ENCODE measurements at regions not wholly inside any gene's neighbourhood (a gene's known extent, or its start where the extent isn't known, plus 50 kb on each side); places are given as distances from the start of the nearest gene placed in this dataset.

DNA sequence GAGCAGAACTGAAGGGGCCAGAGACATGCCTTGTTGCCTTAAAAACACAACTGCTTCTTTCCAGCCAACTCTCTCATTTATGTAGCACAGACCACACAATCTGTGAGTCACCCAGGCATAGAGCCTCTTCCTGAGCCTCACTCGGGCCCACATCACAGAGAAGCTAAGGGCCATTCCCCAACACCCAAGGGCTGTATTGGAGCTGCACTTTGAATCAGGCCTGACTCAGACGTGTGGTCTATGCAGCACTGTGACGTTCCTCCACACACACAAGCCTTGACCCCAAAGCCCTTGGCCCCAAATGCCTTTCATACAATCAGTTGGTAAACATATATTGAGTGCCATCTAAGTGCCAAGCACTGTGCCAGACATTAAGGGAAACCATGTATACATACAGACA lies 308.9 kb upstream of the DYNLRB2 start:
- Histone ChIP-seq H3K79me2 (ENCODE audit: control insufficient read depth, insufficient read depth, low read length) (no peaks in the 10 kb centered on the region), H3K9me3 (replicated peaks; ENCODE audit: control insufficient read depth, insufficient read depth, low read length) (no peaks in the 10 kb centered on the region), H4K20me1 (replicated peaks; ENCODE audit: control insufficient read depth, extremely low read depth, insufficient read depth, low read length) (no peaks in the 10 kb centered on the region), H3K27ac (ENCODE audit: insufficient read depth, low read depth, low read length) (no peak overlapping the region), H2AFZ (ENCODE audit: low read depth, low read length) (no peak overlapping the region), H3K4me3 (replicated peaks in 1 of 3; ENCODE audit: insufficient read depth in 1 of 3, low read depth in 1 of 3, low read length in 3 of 3) (no peak overlapping the region), H3K9me1 (replicated peaks; ENCODE audit: control insufficient read depth, extremely low read depth, insufficient read depth, low read length) (no peaks in the 10 kb centered on the region), H3K4me1 (ENCODE audit: control insufficient read depth, extremely low read depth, insufficient read depth, low read length) (no peaks in the 10 kb centered on the region), H3K9ac (replicated peaks; ENCODE audit: extremely low read depth, insufficient read depth, low read length) (no peak overlapping the region), H3K4me2 (ENCODE audit: insufficient read depth, low read length) (no peak overlapping the region), H3K36me3 (ENCODE audit: control insufficient read depth in 2 of 2, extremely low read depth in 1 of 2, insufficient read depth in 2 of 2, low read length in 2 of 2) (no peaks in the 10 kb centered on the region), H3K27me3 (ENCODE audit: control insufficient read depth in 2 of 2, insufficient read depth in 2 of 2, low read length in 2 of 2) (no peaks in the 10 kb centered on the region)
- no TSS peak for BruUV-seq (replicated peaks)
- FAIRE-seq (no peak), DNase-seq (ENCODE audit: low read depth, low spot score) (no peak)
- TF ChIP-seq, protein P1, sequence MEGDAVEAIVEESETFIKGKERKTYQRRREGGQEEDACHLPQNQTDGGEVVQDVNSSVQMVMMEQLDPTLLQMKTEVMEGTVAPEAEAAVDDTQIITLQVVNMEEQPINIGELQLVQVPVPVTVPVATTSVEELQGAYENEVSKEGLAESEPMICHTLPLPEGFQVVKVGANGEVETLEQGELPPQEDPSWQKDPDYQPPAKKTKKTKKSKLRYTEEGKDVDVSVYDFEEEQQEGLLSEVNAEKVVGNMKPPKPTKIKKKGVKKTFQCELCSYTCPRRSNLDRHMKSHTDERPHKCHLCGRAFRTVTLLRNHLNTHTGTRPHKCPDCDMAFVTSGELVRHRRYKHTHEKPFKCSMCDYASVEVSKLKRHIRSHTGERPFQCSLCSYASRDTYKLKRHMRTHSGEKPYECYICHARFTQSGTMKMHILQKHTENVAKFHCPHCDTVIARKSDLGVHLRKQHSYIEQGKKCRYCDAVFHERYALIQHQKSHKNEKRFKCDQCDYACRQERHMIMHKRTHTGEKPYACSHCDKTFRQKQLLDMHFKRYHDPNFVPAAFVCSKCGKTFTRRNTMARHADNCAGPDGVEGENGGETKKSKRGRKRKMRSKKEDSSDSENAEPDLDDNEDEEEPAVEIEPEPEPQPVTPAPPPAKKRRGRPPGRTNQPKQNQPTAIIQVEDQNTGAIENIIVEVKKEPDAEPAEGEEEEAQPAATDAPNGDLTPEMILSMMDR (IDR thresholded peaks at IDR 0.05; ENCODE audit: extremely low read depth in 1 of 2, insufficient read depth in 1 of 2, low read depth in 1 of 2, low read length in 2 of 2): no peak
- TF ChIP-seq, protein P2, sequence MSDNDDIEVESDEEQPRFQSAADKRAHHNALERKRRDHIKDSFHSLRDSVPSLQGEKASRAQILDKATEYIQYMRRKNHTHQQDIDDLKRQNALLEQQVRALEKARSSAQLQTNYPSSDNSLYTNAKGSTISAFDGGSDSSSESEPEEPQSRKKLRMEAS (IDR thresholded peaks at IDR 0.05; ENCODE audit: insufficient read depth, insufficient read length): no peak
- TF ChIP-seq MYC (IDR thresholded peaks at IDR 0.05; ENCODE audit: low read depth, low read length): no peak
- TF ChIP-seq POLR2A (IDR thresholded peaks at IDR 0.05; ENCODE audit: low read depth, low read length): no peak
- no peak for TF ChIP-seq JUN (IDR thresholded peaks at IDR 0.05; ENCODE audit: borderline replicate concordance, insufficient read depth, insufficient read length, low read depth)
- no peak for TF ChIP-seq POLR2AphosphoS5 (IDR thresholded peaks at IDR 0.05; ENCODE audit: insufficient read depth, low read depth, low read length)
- TF ChIP-seq EZH2 (IDR thresholded peaks at IDR 0.05; ENCODE audit: borderline replicate concordance, low read depth, low read length, severe bottlenecking): no peak
- no peak for TF ChIP-seq FOS (IDR thresholded peaks at IDR 0.05; ENCODE audit: borderline replicate concordance, insufficient read depth, low read length)
- dilution Hi-C loops (cut with MboI; ENCODE audit: extremely low pct_ligation_motif_present, low sequenced_read_pairs): no loop called here
- intact Hi-C loops (cut with micrococcal nuclease): no loop called here
- ChIA-PET POLR2A (no interaction called here), CTCF (no interaction called here)

All from endothelial cell of umbilical vein (primary cell).